A549 (cell line): ENCODE measurements at regions not wholly inside any gene's neighbourhood (a gene's known extent, or its start where the extent isn't known, plus 50 kb on each side); places are given as distances from the start of the nearest gene placed in this dataset.

Experiments
- ATAC-seq, 2 experiments: fragments of 200-7000 bp in 1 of 2; fragments of >200 bp in 1 of 2; cut with Nextera tagmentation in 1 of 2; cut with Tn5 transposase in 1 of 2; 3 replicates each; pipeline versions ENCODE4 v1.8.0 to v1.9.1; 2018 to 2020; ENCODE audit warnings: mild to moderate bottlenecking in 1 of 2, moderate library complexity in 1 of 2
- CTCF ChIA-PET: fragments of 300-600 bp; sonication (Branson Sonifier 250); formaldehyde crosslinking; extraction: SDS; loops from one replicate; lab custom pipeline; 2021; ENCODE audit warnings: antibody characterized with exemption, inconsistent platforms; lab: Yijun Ruan, JAX
- POLR2A ChIA-PET: fragments of 350-600 bp; formaldehyde crosslinking; extraction: SDS; loops from one replicate; lab custom pipeline; 2021; ENCODE audit warnings: antibody characterized with exemption, inconsistent platforms; lab: Yijun Ruan, JAX
- DNase-seq, 2 experiments: peaks; one replicate each; pipeline versions ENCODE4 v3.0.0 to v3.0.0-alpha.2; 2011 to 2016; ENCODE audit warnings: low read depth in 1 of 2, low spot score in 1 of 2
- FAIRE-seq: peaks from 2 replicates; lab custom pipeline; 2011; peaks lifted over from hg19 to GRCh38; lab: Jason Lieb, UNC
- H3K27ac ChIP-seq, 2 experiments: fragments of >200 bp; sonication (Bioruptor Twin); formaldehyde crosslinking; 3 replicates each; pipeline ENCODE4 v1.5.1; 2016 to 2017
- H3K4me1 ChIP-seq: fragments of >200 bp; sonication (Bioruptor Twin); formaldehyde crosslinking; 3 replicates; pipeline ENCODE4 v1.6.1; 2016
- H3K4me2 ChIP-seq: fragments of >200 bp; sonication (Bioruptor Twin); formaldehyde crosslinking; 3 replicates; pipeline ENCODE4 v1.6.1; 2016
- H3K4me3 ChIP-seq: fragments of >200 bp; sonication (Bioruptor Twin); formaldehyde crosslinking; 3 replicates; pipeline ENCODE4 v1.5.1; 2016
- H3K9me3 ChIP-seq: fragments of >200 bp; sonication (Bioruptor Twin); formaldehyde crosslinking; 3 replicates; pipeline ENCODE4 v1.6.1; 2016
- CBX2 ChIP-seq: fragments of 200-600 bp; sonication (generic); IDR thresholded peaks from 2 replicates; pipeline ENCODE4 v1.6.1; 2016; ENCODE audit warnings: low read depth, mild to moderate bottlenecking, borderline replicate concordance
- CBX8 ChIP-seq: fragments of 200-600 bp; sonication (generic); IDR thresholded peaks from 2 replicates; pipeline ENCODE4 v1.6.1; 2016
- EHMT2 ChIP-seq: fragments of 200-600 bp; sonication (generic); IDR thresholded peaks from 2 replicates; pipeline ENCODE4 v1.6.1; 2016; ENCODE audit warnings: antibody characterized with exemption, low read depth, mild to moderate bottlenecking, moderate library complexity
- EP300 ChIP-seq, 2 experiments: fragments of >200 bp; sonication (Bioruptor Twin); formaldehyde crosslinking; IDR thresholded peaks; 2 replicates in 1 of 2; 3 replicates in 1 of 2; pipeline ENCODE4 v1.6.1; 2016 to 2017
- HMGXB4 ChIP-seq: fragments of 250-450 bp; sonication (Bioruptor Pico); IDR thresholded peaks from 2 replicates; pipeline ENCODE4 v1.5.0; 2021; ENCODE audit warnings: mild to moderate bottlenecking, moderate library complexity, borderline replicate concordance
- HOXB13 ChIP-seq: fragments of 250-450 bp; sonication (Bioruptor Pico); IDR thresholded peaks from 2 replicates; pipeline ENCODE4 v1.5.0; 2020; ENCODE audit warnings: low read depth, mild to moderate bottlenecking, moderate library complexity
- JUNB ChIP-seq: fragments of >200 bp; sonication (Bioruptor Twin); formaldehyde crosslinking; IDR thresholded peaks from 2 replicates; pipeline ENCODE4 v1.6.1; 2016
- MAX ChIP-seq: IDR thresholded peaks from 2 replicates; pipeline ENCODE4 v1.6.1; 2012
- MAZ ChIP-seq: fragments of 150-350 bp; IDR thresholded peaks from 2 replicates; pipeline ENCODE4 v1.6.1; 2014; ENCODE audit warnings: antibody characterized with exemption, low read depth, low read length, borderline replicate concordance
- NPAS2 ChIP-seq: fragments of 250-450 bp; sonication (Bioruptor Pico); IDR thresholded peaks from 2 replicates; pipeline ENCODE4 v1.8.0; 2022; ENCODE audit warnings: mild to moderate bottlenecking, moderate library complexity, borderline replicate concordance
- RARB ChIP-seq: fragments of 250-450 bp; sonication (Bioruptor Pico); IDR thresholded peaks from 2 replicates; pipeline ENCODE4 v1.8.0; 2021; ENCODE audit warnings: mild to moderate bottlenecking, moderate library complexity
- RCOR1 ChIP-seq: fragments of 150-350 bp; IDR thresholded peaks from 2 replicates; pipeline ENCODE4 v1.6.1; 2014; ENCODE audit warnings: antibody characterized with exemption, low read length, low read depth
- TFCP2L1 ChIP-seq: fragments of 250-450 bp; sonication (Bioruptor Pico); IDR thresholded peaks from 2 replicates; pipeline ENCODE4 v1.5.0; 2021; ENCODE audit warnings: mild to moderate bottlenecking
- USF2 ChIP-seq: fragments of 450-650 bp; IDR thresholded peaks from 2 replicates; pipeline ENCODE4 v1.6.1; 2014; ENCODE audit warnings: antibody characterized with exemption
- ZFP36 ChIP-seq: fragments of 450-650 bp; IDR thresholded peaks from 2 replicates; pipeline ENCODE4 v1.6.1; 2014; ENCODE audit warnings: borderline replicate concordance; ENCODE audit not compliant: partially characterized antibody
- ZSCAN20 ChIP-seq: fragments of 250-450 bp; sonication (Bioruptor Pico); IDR thresholded peaks from 2 replicates; pipeline ENCODE4 v1.8.0; 2022; ENCODE audit warnings: mild to moderate bottlenecking, moderate library complexity
- WGBS: methylation state at CpG from one replicate; pipeline ENCODE4 v1.1.6; 2017; ENCODE audit errors: missing lambda C conversion rate; 5-methylcytosine and 5-hydroxymethylcytosine counted together
- TF ChIP-seq, protein P1 (sequence below): fragments of 200-600 bp; sonication (generic); IDR thresholded peaks from 2 replicates; pipeline ENCODE4 v1.6.1; 2016; ENCODE audit warnings: antibody characterized with exemption, mild to moderate bottlenecking, moderate library complexity
- TF ChIP-seq, protein P2 (sequence below): fragments of 150-350 bp; IDR thresholded peaks from 2 replicates; pipeline ENCODE4 v1.6.1; 2014; ENCODE audit warnings: low read depth, mild to moderate bottlenecking, low read length
- TF ChIP-seq, protein P3 (sequence below): fragments of 250-450 bp; sonication (Bioruptor Pico); IDR thresholded peaks from 2 replicates; pipeline ENCODE4 v1.5.0; 2020; ENCODE audit warnings: low read depth, mild to moderate bottlenecking, moderate library complexity

DNA sequence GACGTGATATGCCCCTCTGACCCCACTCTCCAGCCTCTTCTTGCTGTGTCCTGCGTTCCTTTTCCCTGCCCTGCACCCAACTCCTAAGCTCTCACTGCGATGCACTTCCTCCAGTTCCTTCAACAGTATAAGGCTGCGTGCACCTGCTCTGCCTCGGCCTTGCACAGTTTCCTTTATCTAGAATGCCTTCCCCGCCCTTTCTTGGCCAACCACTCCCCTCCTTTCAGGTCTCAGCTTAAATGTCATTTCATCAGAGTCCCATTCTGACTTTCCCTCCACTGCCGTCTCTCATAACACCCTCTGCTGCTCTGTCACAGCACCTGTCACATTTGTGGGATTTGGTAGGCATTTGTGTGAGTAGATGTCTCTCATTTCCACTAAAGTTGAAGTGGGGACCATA lies 58.4 kb upstream of the NEIL3 start:
- no peak for FAIRE-seq

GRCh38 chr4:177255359-177255758 lies 54.3 kb upstream of the NEIL3 start:
- ChIA-PET CTCF (interaction anchor here (0.9 kb wide), 1 partner anchor 83 kb away, joined by 3 read pairs; no protein-coding TSS in a partner anchor), POLR2A (no interaction called here)
- no peaks in the 10 kb centered on the region for H3K4me1 ChIP-seq
- H3K9me3 ChIP-seq: no peaks in the 10 kb centered on the region; the same call in 2 of the 3 replicates
- no peak for ATAC-seq
- no peak overlapping the region for H3K4me3 ChIP-seq
- no peak for FAIRE-seq
- 39% methylated on average over 2 of the region's 2 CpGs for whole genome bisulfite sequencing
- H3K4me2 ChIP-seq: no peak overlapping the region
- no peak for DNase-seq
- no peak overlapping the region for H3K27ac ChIP-seq
- TF ChIP-seq RCOR1 (no peak), CBX2 (no peak), MAZ (no peak), NPAS2 (CRISPR knock-in tag) (no peak), ZSCAN20 (CRISPR knock-in tag) (no peak), HMGXB4 (CRISPR knock-in tag) (no peak), RARB (CRISPR knock-in tag) (no peak), EP300 (IDR thresholded peaks at IDR 0.05) (no peak), EHMT2 (no peak), TFCP2L1 (CRISPR knock-in tag) (no peak), USF2 (no peak), MAX (no peak)
- TF ChIP-seq, protein P1, sequence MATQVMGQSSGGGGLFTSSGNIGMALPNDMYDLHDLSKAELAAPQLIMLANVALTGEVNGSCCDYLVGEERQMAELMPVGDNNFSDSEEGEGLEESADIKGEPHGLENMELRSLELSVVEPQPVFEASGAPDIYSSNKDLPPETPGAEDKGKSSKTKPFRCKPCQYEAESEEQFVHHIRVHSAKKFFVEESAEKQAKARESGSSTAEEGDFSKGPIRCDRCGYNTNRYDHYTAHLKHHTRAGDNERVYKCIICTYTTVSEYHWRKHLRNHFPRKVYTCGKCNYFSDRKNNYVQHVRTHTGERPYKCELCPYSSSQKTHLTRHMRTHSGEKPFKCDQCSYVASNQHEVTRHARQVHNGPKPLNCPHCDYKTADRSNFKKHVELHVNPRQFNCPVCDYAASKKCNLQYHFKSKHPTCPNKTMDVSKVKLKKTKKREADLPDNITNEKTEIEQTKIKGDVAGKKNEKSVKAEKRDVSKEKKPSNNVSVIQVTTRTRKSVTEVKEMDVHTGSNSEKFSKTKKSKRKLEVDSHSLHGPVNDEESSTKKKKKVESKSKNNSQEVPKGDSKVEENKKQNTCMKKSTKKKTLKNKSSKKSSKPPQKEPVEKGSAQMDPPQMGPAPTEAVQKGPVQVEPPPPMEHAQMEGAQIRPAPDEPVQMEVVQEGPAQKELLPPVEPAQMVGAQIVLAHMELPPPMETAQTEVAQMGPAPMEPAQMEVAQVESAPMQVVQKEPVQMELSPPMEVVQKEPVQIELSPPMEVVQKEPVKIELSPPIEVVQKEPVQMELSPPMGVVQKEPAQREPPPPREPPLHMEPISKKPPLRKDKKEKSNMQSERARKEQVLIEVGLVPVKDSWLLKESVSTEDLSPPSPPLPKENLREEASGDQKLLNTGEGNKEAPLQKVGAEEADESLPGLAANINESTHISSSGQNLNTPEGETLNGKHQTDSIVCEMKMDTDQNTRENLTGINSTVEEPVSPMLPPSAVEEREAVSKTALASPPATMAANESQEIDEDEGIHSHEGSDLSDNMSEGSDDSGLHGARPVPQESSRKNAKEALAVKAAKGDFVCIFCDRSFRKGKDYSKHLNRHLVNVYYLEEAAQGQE: no peak
- TF ChIP-seq, protein P2, sequence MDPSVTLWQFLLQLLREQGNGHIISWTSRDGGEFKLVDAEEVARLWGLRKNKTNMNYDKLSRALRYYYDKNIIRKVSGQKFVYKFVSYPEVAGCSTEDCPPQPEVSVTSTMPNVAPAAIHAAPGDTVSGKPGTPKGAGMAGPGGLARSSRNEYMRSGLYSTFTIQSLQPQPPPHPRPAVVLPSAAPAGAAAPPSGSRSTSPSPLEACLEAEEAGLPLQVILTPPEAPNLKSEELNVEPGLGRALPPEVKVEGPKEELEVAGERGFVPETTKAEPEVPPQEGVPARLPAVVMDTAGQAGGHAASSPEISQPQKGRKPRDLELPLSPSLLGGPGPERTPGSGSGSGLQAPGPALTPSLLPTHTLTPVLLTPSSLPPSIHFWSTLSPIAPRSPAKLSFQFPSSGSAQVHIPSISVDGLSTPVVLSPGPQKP: no peak
- TF ChIP-seq, protein P3, sequence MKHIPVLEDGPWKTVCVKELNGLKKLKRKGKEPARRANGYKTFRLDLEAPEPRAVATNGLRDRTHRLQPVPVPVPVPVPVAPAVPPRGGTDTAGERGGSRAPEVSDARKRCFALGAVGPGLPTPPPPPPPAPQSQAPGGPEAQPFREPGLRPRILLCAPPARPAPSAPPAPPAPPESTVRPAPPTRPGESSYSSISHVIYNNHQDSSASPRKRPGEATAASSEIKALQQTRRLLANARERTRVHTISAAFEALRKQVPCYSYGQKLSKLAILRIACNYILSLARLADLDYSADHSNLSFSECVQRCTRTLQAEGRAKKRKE (CRISPR knock-in tag): no peak

More for the DNA sequence above, 58.4 kb upstream of the NEIL3 start:
- 0 out of 6 replicates have a peak overlapping the region, but pooled peaks of 1 of the 2 experiments have one; percentile 11 for H3K27ac ChIP-seq
- no peak overlapping the region for H3K4me2 ChIP-seq
- no peaks in the 10 kb centered on the region for H3K9me3 ChIP-seq
- ATAC-seq (no peak), DNase-seq (no peak)
- ChIA-PET CTCF (interaction anchor here (0.7 to 5.4 kb wide), 8 partner anchors 9 to 191 kb away, joined by 3 to 53 read pairs (median 4); partner anchors contain the start of gene AGA), POLR2A (no interaction called here)
- H3K4me3 ChIP-seq: no peak overlapping the region
- TF ChIP-seq ZFP36 (no peak), CBX8 (no peak), HOXB13 (CRISPR knock-in tag) (no peak), RARB (CRISPR knock-in tag) (no peak), TFCP2L1 (CRISPR knock-in tag) (no peak), EHMT2 (no peak), EP300 (IDR thresholded peaks at IDR 0.05) (no peak), JUNB (no peak)
- TF ChIP-seq, protein P3 (CRISPR knock-in tag): no peak
- TF ChIP-seq, protein P1: no peak
- H3K4me1 ChIP-seq: peaks cover 12% of the 10 kb centered on the region; the same call in 2 of the 3 replicates
- WGBS: 68% methylated on average over 7 of the region's 7 CpGs
